Colon (tissue), 2 donors: ENCODE measurements at regions not wholly inside any gene's neighbourhood (a gene's known extent, or its start where the extent isn't known, plus 50 kb on each side); places are given as distances from the start of the nearest gene placed in this dataset.
"Not testable (repeated sequence)": the region's sequence is repeated elsewhere in the genome, so short reads cannot be mapped to it uniquely, and the experiment has no call there.

Experiments
- FAIRE-seq: peaks from 2 replicates; lab custom pipeline; 2012; peaks lifted over from hg19 to GRCh38; lab: Jason Lieb, UNC
- donor health status: control.
- donor health status: control.

- no peak for FAIRE-seq
These were observed 88.8 kb downstream of the PRL start for GRCh38 chr6:22208026-22208425.

GRCh38 chr6:22214314-22214713 lies 82.5 kb downstream of the PRL start:
- no peak for FAIRE-seq

GRCh38 chr6:22215474-22215873 lies 81.4 kb downstream of the PRL start:
- FAIRE-seq, result not testable (repeated sequence)

- FAIRE-seq, result no peak
These were observed 78.4 kb downstream of the PRL start for GRCh38 chr6:22218410-22218809.

- FAIRE-seq, result no peak
These were observed 76.9 kb downstream of the PRL start for GRCh38 chr6:22219925-22220324.

- FAIRE-seq, result no peak
These were observed 75.6 kb downstream of the PRL start for GRCh38 chr6:22221211-22221610.

GRCh38 chr6:22221630-22222029 lies 75.2 kb downstream of the PRL start:
- no peak for FAIRE-seq

GRCh38 chr6:22222469-22222868 lies 74.4 kb downstream of the PRL start:
- FAIRE-seq, result no peak

- FAIRE-seq, result no peak
These were observed 68.8 kb downstream of the PRL start for GRCh38 chr6:22227824-22228610.

GRCh38 chr6:22231050-22231449 lies 65.8 kb downstream of the PRL start:
- FAIRE-seq, result no peak

- no peak for FAIRE-seq
These were observed 65.2 kb downstream of the PRL start for GRCh38 chr6:22231616-22232015.

GRCh38 chr6:22236626-22237414 lies 60.0 kb downstream of the PRL start:
- no peak for FAIRE-seq
